ENCODE measurements at regions not wholly inside any gene's neighbourhood (a gene's known extent, or its start where the extent isn't known, plus 50 kb on each side); places are given as distances from the start of the nearest gene placed in this dataset.

GRCh38 chr12:43294916-43295315, 257.1 kb downstream of the ADAMTS20 start:
- no peaks in the 10 kb centered on the region for H3K4me1 ChIP-seq (ENCODE audit: control insufficient read depth in 2 of 2, insufficient read depth in 2 of 2, low read length in 2 of 2)
- H3K27ac ChIP-seq (ENCODE audit: low read depth in 1 of 2, low read length in 1 of 2): no peak overlapping the region
- no peak for DNase-seq (ENCODE audit: low read depth in 6 of 9, low spot score in 9 of 9)
- no peaks in the 10 kb centered on the region for H3K36me3 ChIP-seq (ENCODE audit: control insufficient read depth in 2 of 2, insufficient read depth in 2 of 2, low read length in 1 of 2)
- 53% methylated on average over 2 of the region's 2 CpGs for WGBS
- H3K27me3 ChIP-seq (ENCODE audit: control insufficient read depth in 2 of 2, insufficient read depth in 1 of 2, low read length in 1 of 2): no peaks in the 10 kb centered on the region
- H3K9me3 ChIP-seq (ENCODE audit: control insufficient read depth in 2 of 2, insufficient read depth in 1 of 2, low read length in 1 of 2): no peaks in the 10 kb centered on the region
- no peak overlapping the region for H3K4me3 ChIP-seq (ENCODE audit: low read length in 2 of 2)

DNA sequence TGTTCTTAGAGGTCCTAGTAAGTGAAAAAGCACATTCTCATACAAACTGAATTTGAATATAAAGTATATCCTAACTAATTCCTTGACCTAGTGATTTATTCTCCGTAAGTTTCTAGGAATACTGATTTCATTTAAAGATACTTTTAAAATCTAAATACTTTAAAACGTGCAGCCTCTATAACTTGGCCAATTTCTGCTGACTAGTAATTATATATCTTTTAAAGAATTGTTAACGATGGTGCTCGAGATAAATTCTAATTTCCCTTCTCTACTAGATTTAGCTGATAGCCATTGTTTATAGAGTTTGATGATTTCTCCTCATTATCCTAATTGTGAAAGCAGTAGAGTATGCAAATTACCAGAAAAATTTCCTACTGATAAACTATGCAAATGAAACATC, 257.9 kb downstream of the ADAMTS20 start:
- WGBS: 94% methylated on average over 4 of the region's 4 CpGs

GRCh38 chr12:43293396-43293795, 258.6 kb downstream of the ADAMTS20 start:
- Histone ChIP-seq H3K4me1 (ENCODE audit: control insufficient read depth in 2 of 2, insufficient read depth in 2 of 2, low read length in 2 of 2) (no peaks in the 10 kb centered on the region), H3K36me3 (ENCODE audit: control insufficient read depth in 2 of 2, insufficient read depth in 2 of 2, low read length in 1 of 2) (no peaks in the 10 kb centered on the region), H3K27me3 (ENCODE audit: control insufficient read depth in 2 of 2, insufficient read depth in 1 of 2, low read length in 1 of 2) (no peaks in the 10 kb centered on the region), H3K9me3 (ENCODE audit: control insufficient read depth in 2 of 2, insufficient read depth in 1 of 2, low read length in 1 of 2) (no peaks in the 10 kb centered on the region), H3K27ac (ENCODE audit: low read depth in 1 of 2, low read length in 1 of 2) (no peak overlapping the region), H3K4me3 (ENCODE audit: low read length in 2 of 2) (no peak overlapping the region)
- 88% methylated on average over 3 of the region's 3 CpGs for WGBS
- no peak for DNase-seq (ENCODE audit: low read depth in 6 of 9, low spot score in 9 of 9)

More for the DNA sequence above, 257.9 kb downstream of the ADAMTS20 start:
- Histone ChIP-seq H3K27ac (ENCODE audit: low read depth in 1 of 2, low read length in 1 of 2) (no peak overlapping the region), H3K9me3 (ENCODE audit: control insufficient read depth in 2 of 2, insufficient read depth in 1 of 2, low read length in 1 of 2) (no peaks in the 10 kb centered on the region), H3K27me3 (ENCODE audit: control insufficient read depth in 2 of 2, insufficient read depth in 1 of 2, low read length in 1 of 2) (no peaks in the 10 kb centered on the region), H3K36me3 (ENCODE audit: control insufficient read depth in 2 of 2, insufficient read depth in 2 of 2, low read length in 1 of 2) (no peaks in the 10 kb centered on the region), H3K4me3 (ENCODE audit: low read length in 2 of 2) (no peak overlapping the region), H3K4me1 (ENCODE audit: control insufficient read depth in 2 of 2, insufficient read depth in 2 of 2, low read length in 2 of 2) (no peaks in the 10 kb centered on the region)
- no peak for DNase-seq (ENCODE audit: low read depth in 6 of 9, low spot score in 9 of 9)

DNA sequence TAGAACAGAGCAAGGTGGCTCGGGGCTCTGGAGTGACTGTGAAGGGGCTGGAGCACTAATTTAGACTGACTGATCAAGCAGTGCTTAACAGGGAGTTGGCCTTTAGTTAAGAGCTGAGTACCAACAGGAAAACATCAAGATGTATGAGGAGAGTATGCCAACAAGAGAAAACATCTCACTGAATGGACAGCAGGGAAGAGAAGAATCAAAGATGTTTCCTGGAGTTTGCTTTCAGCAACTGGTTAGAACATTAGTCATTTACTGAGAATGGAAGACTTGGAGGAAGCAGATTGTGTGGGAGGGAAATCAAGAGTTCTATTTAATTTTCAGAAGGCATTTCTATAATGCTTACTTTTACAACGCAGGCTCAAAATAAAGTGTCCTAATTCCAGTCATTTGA, 259.3 kb downstream of the ADAMTS20 start:
- Histone ChIP-seq H3K36me3 (ENCODE audit: control insufficient read depth in 2 of 2, insufficient read depth in 2 of 2, low read length in 1 of 2) (no peaks in the 10 kb centered on the region), H3K27me3 (ENCODE audit: control insufficient read depth in 2 of 2, insufficient read depth in 1 of 2, low read length in 1 of 2) (no peaks in the 10 kb centered on the region), H3K4me3 (ENCODE audit: low read length in 2 of 2) (no peak overlapping the region), H3K4me1 (ENCODE audit: control insufficient read depth in 2 of 2, insufficient read depth in 2 of 2, low read length in 2 of 2) (no peaks in the 10 kb centered on the region), H3K9me3 (ENCODE audit: control insufficient read depth in 2 of 2, insufficient read depth in 1 of 2, low read length in 1 of 2) (no peaks in the 10 kb centered on the region), H3K27ac (ENCODE audit: low read depth in 1 of 2, low read length in 1 of 2) (no peak overlapping the region)
- WGBS: 65% methylated on average over 2 of the region's 2 CpGs
- DNase-seq (ENCODE audit: low read depth in 6 of 9, low spot score in 9 of 9): no peak

GRCh38 chr12:43291516-43291915, 260.5 kb downstream of the ADAMTS20 start:
- no peak overlapping the region for H3K4me3 ChIP-seq (ENCODE audit: low read length in 2 of 2)
- H3K27me3 ChIP-seq (ENCODE audit: control insufficient read depth in 2 of 2, insufficient read depth in 1 of 2, low read length in 1 of 2): no peaks in the 10 kb centered on the region
- H3K27ac ChIP-seq (ENCODE audit: low read depth in 1 of 2, low read length in 1 of 2): no peak overlapping the region
- no peaks in the 10 kb centered on the region for H3K36me3 ChIP-seq (ENCODE audit: control insufficient read depth in 2 of 2, insufficient read depth in 2 of 2, low read length in 1 of 2)
- H3K4me1 ChIP-seq (ENCODE audit: control insufficient read depth in 2 of 2, insufficient read depth in 2 of 2, low read length in 2 of 2): no peaks in the 10 kb centered on the region
- WGBS: 93% methylated on average over 3 of the region's 3 CpGs
- no peaks in the 10 kb centered on the region for H3K9me3 ChIP-seq (ENCODE audit: control insufficient read depth in 2 of 2, insufficient read depth in 1 of 2, low read length in 1 of 2)
- DNase-seq (ENCODE audit: low read depth in 6 of 9, low spot score in 9 of 9): no peak

DNA sequence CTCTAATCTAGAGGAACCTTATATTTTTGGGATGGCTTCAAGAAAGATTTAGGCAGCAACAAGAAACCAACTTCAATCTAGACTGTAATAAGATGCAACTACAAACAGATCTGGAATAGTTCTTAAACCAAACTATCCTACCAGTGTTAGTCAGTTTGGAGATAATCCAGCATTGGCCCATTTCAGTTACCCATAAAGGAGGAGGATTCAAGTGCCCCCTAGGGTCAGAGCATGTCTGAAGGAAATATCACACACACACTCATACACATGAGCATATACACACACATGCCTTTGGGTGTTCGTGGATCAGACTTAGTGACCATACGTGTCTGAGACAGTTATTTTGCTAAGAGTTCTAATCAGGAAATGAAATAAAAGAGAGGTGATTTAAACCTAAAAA, 261.2 kb downstream of the ADAMTS20 start:
- Histone ChIP-seq H3K27ac (ENCODE audit: low read depth in 1 of 2, low read length in 1 of 2) (no peak overlapping the region), H3K36me3 (ENCODE audit: control insufficient read depth in 2 of 2, insufficient read depth in 2 of 2, low read length in 1 of 2) (no peaks in the 10 kb centered on the region), H3K4me1 (ENCODE audit: control insufficient read depth in 2 of 2, insufficient read depth in 2 of 2, low read length in 2 of 2) (no peaks in the 10 kb centered on the region), H3K9me3 (ENCODE audit: control insufficient read depth in 2 of 2, insufficient read depth in 1 of 2, low read length in 1 of 2) (no peaks in the 10 kb centered on the region), H3K27me3 (ENCODE audit: control insufficient read depth in 2 of 2, insufficient read depth in 1 of 2, low read length in 1 of 2) (no peaks in the 10 kb centered on the region), H3K4me3 (ENCODE audit: low read length in 2 of 2) (no peak overlapping the region)
- DNase-seq (ENCODE audit: low read depth in 6 of 9, low spot score in 9 of 9): no peak
- 98% methylated on average over 2 of the region's 2 CpGs for WGBS

DNA sequence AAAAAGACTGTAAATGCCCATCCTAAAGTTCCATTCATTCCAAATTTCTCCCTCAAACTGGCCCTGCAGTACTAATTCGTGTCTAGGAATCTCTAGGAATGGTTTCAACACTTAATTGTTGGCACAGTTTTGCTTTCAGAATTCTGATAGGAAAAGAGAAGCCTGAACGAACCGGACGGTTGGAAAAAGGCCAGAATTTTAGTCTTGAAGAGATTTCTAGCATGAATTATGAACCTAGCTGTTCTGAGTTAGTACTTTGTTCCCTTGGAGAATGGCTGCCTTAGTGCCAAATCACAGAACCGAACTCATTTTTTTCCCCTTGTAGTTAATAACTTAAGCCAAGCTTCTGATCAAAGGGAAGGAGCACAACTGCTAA, 262.6 kb downstream of the ADAMTS20 start:
- Histone ChIP-seq H3K36me3 (ENCODE audit: control insufficient read depth in 2 of 2, insufficient read depth in 2 of 2, low read length in 1 of 2) (no peaks in the 10 kb centered on the region), H3K9me3 (ENCODE audit: control insufficient read depth in 2 of 2, insufficient read depth in 1 of 2, low read length in 1 of 2) (no peaks in the 10 kb centered on the region), H3K27me3 (ENCODE audit: control insufficient read depth in 2 of 2, insufficient read depth in 1 of 2, low read length in 1 of 2) (no peaks in the 10 kb centered on the region), H3K27ac (ENCODE audit: low read depth in 1 of 2, low read length in 1 of 2) (no peak overlapping the region), H3K4me1 (ENCODE audit: control insufficient read depth in 2 of 2, insufficient read depth in 2 of 2, low read length in 2 of 2) (no peaks in the 10 kb centered on the region), H3K4me3 (ENCODE audit: low read length in 2 of 2) (no peak overlapping the region)
- no peak for DNase-seq (ENCODE audit: low read depth in 6 of 9, low spot score in 9 of 9)
- WGBS: 91% methylated on average over 5 of the region's 5 CpGs

DNA sequence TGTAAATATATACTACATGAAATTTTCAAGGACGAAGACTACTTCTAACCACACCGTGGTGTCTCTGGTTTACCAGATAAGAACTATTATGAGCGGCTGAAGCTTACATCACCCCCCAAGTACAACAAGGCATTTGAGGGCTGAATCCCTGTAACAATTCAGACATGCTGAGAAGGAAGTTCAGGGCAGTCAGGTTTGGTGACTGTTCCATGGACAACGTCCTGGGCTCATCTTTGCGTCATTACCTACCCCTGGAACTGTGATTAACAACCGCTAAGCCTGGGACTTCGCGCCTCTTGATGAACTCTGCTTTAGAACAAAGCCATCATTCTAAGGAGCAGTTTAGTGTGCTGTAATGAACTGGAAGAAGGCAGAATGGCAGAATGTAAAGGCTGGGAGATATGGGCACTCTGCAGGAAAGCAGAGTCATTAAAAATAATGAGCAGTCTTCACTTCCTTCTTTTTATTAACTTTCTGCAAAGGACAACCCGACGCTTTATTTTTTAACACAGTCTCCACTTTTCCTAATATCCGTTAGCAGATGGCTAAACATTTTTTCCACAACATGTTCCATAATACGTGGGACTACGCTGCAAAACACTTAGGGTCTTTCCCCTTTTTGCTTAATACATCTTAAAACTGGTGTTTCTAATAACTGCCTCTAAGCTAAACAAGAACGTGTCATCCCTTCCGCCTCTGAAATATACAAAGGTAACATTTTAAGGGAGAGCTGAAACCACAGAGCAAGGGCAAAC, 263.2 kb downstream of the ADAMTS20 start:
- Histone ChIP-seq H3K27ac (ENCODE audit: low read depth in 1 of 2, low read length in 1 of 2) (no peak overlapping the region), H3K36me3 (ENCODE audit: control insufficient read depth in 2 of 2, insufficient read depth in 2 of 2, low read length in 1 of 2) (no peaks in the 10 kb centered on the region), H3K9me3 (ENCODE audit: control insufficient read depth in 2 of 2, insufficient read depth in 1 of 2, low read length in 1 of 2) (no peaks in the 10 kb centered on the region), H3K27me3 (ENCODE audit: control insufficient read depth in 2 of 2, insufficient read depth in 1 of 2, low read length in 1 of 2) (no peaks in the 10 kb centered on the region), H3K4me3 (ENCODE audit: low read length in 2 of 2) (no peak overlapping the region), H3K4me1 (ENCODE audit: control insufficient read depth in 2 of 2, insufficient read depth in 2 of 2, low read length in 2 of 2) (no peaks in the 10 kb centered on the region)
- no peak for DNase-seq (ENCODE audit: low read depth in 6 of 9, low spot score in 9 of 9)
- WGBS: 84% methylated on average over 15 of the region's 15 CpGs

DNA sequence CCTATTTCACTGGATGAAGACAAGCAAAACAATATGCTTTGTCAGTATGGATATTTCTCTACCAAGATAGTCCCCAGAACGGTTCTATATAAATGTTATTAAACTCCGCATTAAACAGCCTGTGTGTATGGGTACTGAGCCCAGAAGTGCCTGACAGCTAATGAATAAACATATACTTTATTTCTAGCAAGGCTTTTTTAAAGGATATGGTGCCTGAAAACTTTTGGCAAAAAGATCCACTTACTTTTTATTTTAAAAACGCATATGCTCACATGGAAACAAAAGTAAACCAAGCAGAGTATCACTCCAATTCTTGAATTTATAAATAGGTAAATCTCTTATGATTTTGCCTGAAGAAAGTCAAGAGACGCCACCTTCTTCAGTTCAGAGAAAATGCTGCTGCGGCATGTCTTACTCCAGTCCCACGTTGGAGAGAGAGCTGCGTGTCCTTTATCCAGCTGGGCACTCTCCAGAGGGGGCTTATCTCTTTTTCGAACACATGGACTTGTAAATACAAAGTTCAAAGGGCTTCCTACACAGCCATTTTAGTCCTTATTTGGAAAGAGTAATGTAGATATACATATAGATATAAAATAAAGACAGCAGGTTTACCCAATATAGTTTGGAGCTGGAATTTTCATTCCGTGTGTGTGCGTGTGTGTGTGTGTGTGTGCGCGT, 264.2 kb downstream of the ADAMTS20 start:
- Histone ChIP-seq H3K36me3 (ENCODE audit: control insufficient read depth in 2 of 2, insufficient read depth in 2 of 2, low read length in 1 of 2) (no peaks in the 10 kb centered on the region), H3K27me3 (ENCODE audit: control insufficient read depth in 2 of 2, insufficient read depth in 1 of 2, low read length in 1 of 2) (no peaks in the 10 kb centered on the region), H3K4me1 (ENCODE audit: control insufficient read depth in 2 of 2, insufficient read depth in 2 of 2, low read length in 2 of 2) (no peaks in the 10 kb centered on the region), H3K4me3 (ENCODE audit: low read length in 2 of 2) (no peak overlapping the region), H3K27ac (ENCODE audit: low read depth in 1 of 2, low read length in 1 of 2) (no peak overlapping the region), H3K9me3 (ENCODE audit: control insufficient read depth in 2 of 2, insufficient read depth in 1 of 2, low read length in 1 of 2) (no peaks in the 10 kb centered on the region)
- DNase-seq (ENCODE audit: low read depth in 6 of 9, low spot score in 9 of 9): no peak
- WGBS: 97% methylated on average over 12 of the region's 12 CpGs

Measured in thymus (tissue), 11 donors.